ENCODE measurements at regions not wholly inside any gene's neighbourhood (a gene's known extent, or its start where the extent isn't known, plus 50 kb on each side); places are given as distances from the start of the nearest gene placed in this dataset.
A peak's percentile ranks its signal among the peaks of the same experiment; 100 is the strongest.

GRCh38 chr6:119818876-119819275, 469.3 kb upstream of the MAN1A1 start:
- H3K4me1 Mint-ChIP-seq: no peaks in the 10 kb centered on the region
- no peaks in the 10 kb centered on the region for H3K9me3 Mint-ChIP-seq
- no peak for TF ChIP-seq ZSCAN18 (CRISPR knock-in tag; IDR thresholded peaks at IDR 0.05)
- TF ChIP-seq TEAD4 (CRISPR knock-in tag; IDR thresholded peaks at IDR 0.05): no peak
- TF ChIP-seq ELF4 (CRISPR knock-in tag; IDR thresholded peaks at IDR 0.05; ENCODE audit: low read depth): no peak
- no peak for TF ChIP-seq NR3C1 (CRISPR knock-in tag; conservative IDR thresholded peaks at IDR 0.05; ENCODE audit: low read depth)
- ChIA-PET CTCF (no interaction called here), POLR2A (no interaction called here)
- no peaks in the 10 kb centered on the region for H3K27me3 Mint-ChIP-seq (ENCODE audit: low read depth)
- H3K4me3 Mint-ChIP-seq: no peak overlapping the region
- ATAC-seq: no peak
- no peak for DNase-seq (ENCODE audit: low spot score)
- H3K27ac Mint-ChIP-seq: no peak overlapping the region
- H3K36me3 Mint-ChIP-seq: no peaks in the 10 kb centered on the region

GRCh38 chr6:119814609-119815400, 465.2 kb upstream of the MAN1A1 start:
- TF ChIP-seq ZNF512 (CRISPR knock-in tag; IDR thresholded peaks at IDR 0.05; ENCODE audit: borderline replicate concordance): no peak
- no peak for TF ChIP-seq ZNF232 (CRISPR knock-in tag; IDR thresholded peaks at IDR 0.05)
- no peak for TF ChIP-seq ERG (CRISPR knock-in tag; IDR thresholded peaks at IDR 0.05)
- TF ChIP-seq GTF2I (CRISPR knock-in tag; conservative IDR thresholded peaks at IDR 0.05): no peak
- TF ChIP-seq ZNF671 (CRISPR knock-in tag; IDR thresholded peaks at IDR 0.05): no peak
- TF ChIP-seq ZNF396 (CRISPR knock-in tag; IDR thresholded peaks at IDR 0.05; ENCODE audit: borderline replicate concordance): no peak
- Mint-ChIP-seq H3K4me3 (no peak overlapping the region), H3K27ac (no peak overlapping the region), H3K4me1 (no peaks in the 10 kb centered on the region), H3K27me3 (ENCODE audit: low read depth) (no peaks in the 10 kb centered on the region), H3K9me3 (no peaks in the 10 kb centered on the region), H3K36me3 (no peaks in the 10 kb centered on the region)
- ATAC-seq: no peak
- DNase-seq (ENCODE audit: low spot score): no peak
- ChIA-PET CTCF (no interaction called here), POLR2A (no interaction called here)

- Mint-ChIP-seq H3K9me3 (no peaks in the 10 kb centered on the region), H3K27me3 (ENCODE audit: low read depth) (no peaks in the 10 kb centered on the region), H3K4me1 (peaks cover 12% of the 10 kb centered on the region), H3K4me3 (no peak overlapping the region), H3K36me3 (no peaks in the 10 kb centered on the region), H3K27ac (no peak overlapping the region)
- POLR2A ChIA-PET: no interaction called here
- CTCF ChIA-PET: no interaction called here
- DNase-seq (ENCODE audit: low spot score): no peak
- peak; percentile 82 for ATAC-seq
- TF ChIP-seq MXD4 (CRISPR knock-in tag; IDR thresholded peaks at IDR 0.05; ENCODE audit: borderline replicate concordance): no peak
- no peak for TF ChIP-seq SOX15 (CRISPR knock-in tag; IDR thresholded peaks at IDR 0.05)
- TF ChIP-seq TEAD1 (CRISPR knock-in tag; IDR thresholded peaks at IDR 0.05): no peak
- no peak for TF ChIP-seq ERG (CRISPR knock-in tag; IDR thresholded peaks at IDR 0.05)
- no peak for TF ChIP-seq GRHL2 (CRISPR knock-in tag; IDR thresholded peaks at IDR 0.05; ENCODE audit: insufficient replicate concordance, severe bottlenecking)
- TF ChIP-seq ZNF232 (CRISPR knock-in tag; IDR thresholded peaks at IDR 0.05): no peak
- no peak for TF ChIP-seq E2F5 (CRISPR knock-in tag; IDR thresholded peaks at IDR 0.05)
- no peak for TF ChIP-seq ZNF416 (CRISPR knock-in tag; IDR thresholded peaks at IDR 0.05)
- TF ChIP-seq HMGA2 (CRISPR knock-in tag; IDR thresholded peaks at IDR 0.05): no peak
- no peak for TF ChIP-seq FOXK1 (CRISPR knock-in tag; IDR thresholded peaks at IDR 0.05)
- no peak for TF ChIP-seq ZNF317 (CRISPR knock-in tag; IDR thresholded peaks at IDR 0.05; ENCODE audit: borderline replicate concordance, low read depth)
- TF ChIP-seq ATF6 (CRISPR knock-in tag; IDR thresholded peaks at IDR 0.05): no peak
- no peak for TF ChIP-seq ZMAT4 (CRISPR knock-in tag; IDR thresholded peaks at IDR 0.05)
Measured at GRCh38 chr6:119802464-119802863, 452.9 kb upstream of the MAN1A1 start.
